Inferior parietal cortex (tissue), 1 donor: ENCODE measurements at regions not wholly inside any gene's neighbourhood (a gene's known extent, or its start where the extent isn't known, plus 50 kb on each side); places are given as distances from the start of the nearest gene placed in this dataset.

Experiments used
- DNase-seq: peaks from one replicate; pipeline ENCODE4 v3.0.0-alpha.2; 2016; ENCODE audit errors: extremely low spot score

DNA sequence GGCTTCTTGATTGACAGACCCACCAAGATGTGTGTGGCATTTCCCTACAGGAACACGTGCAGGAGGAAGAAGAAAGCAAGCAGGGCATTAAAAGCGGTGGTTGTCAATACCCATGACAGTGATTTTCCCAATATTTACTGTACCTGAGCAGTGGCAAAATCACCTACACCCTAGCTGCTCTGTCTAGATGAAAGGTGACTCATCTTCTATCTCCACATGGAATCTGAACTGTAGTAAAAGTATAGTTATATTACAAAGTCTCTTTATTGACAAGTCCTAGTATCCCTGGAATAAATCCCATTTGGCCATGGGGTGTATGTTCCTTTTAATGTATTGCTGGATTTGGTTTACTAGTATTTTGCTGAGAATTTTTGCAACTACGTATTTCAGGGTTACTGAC, 458.8 kb upstream of the SORCS1 start:
- DNase-seq: no peak

DNA sequence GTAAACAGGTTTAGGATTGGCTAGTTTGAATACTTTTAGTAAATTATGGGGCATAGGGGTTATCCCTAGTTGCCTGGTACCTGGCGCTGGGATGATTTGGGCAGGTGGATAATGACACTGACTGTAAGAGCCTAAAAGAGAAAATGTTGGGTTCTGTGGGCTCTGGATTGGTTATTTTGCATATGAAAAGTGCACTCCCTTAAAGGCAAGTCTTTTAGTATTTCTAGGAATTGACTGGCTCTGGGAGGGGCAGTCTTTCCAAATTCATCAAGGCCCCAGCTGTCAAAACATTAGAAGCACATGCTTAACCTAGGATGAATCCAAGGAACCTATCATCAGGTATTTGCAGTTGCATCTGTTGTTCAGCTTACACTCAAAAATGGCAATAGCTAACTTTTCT, 454.6 kb upstream of the SORCS1 start:
- DNase-seq: no peak

DNA sequence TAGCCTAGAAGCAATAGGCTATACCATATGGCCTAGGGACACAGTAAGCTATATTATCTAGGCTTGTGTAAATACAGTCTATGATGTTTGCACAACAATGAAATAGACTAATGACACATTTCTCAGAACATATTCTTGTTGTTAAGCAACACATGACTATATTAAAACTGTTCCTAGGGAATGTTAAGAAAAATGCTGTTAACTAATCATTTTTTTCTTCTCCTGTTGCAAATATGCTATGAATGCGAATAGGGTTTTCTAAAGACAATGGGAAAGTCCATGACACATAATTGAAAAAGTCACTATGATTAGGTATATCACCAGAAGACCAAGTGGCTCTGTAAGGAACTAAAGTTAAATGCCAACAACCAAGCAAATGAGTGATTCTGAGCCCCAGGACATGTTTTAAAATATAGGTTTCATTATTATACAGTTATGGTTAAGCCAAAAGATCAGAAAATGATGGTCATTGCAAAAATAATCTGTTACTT, 454.0 kb upstream of the SORCS1 start:
- no peak for DNase-seq

DNA sequence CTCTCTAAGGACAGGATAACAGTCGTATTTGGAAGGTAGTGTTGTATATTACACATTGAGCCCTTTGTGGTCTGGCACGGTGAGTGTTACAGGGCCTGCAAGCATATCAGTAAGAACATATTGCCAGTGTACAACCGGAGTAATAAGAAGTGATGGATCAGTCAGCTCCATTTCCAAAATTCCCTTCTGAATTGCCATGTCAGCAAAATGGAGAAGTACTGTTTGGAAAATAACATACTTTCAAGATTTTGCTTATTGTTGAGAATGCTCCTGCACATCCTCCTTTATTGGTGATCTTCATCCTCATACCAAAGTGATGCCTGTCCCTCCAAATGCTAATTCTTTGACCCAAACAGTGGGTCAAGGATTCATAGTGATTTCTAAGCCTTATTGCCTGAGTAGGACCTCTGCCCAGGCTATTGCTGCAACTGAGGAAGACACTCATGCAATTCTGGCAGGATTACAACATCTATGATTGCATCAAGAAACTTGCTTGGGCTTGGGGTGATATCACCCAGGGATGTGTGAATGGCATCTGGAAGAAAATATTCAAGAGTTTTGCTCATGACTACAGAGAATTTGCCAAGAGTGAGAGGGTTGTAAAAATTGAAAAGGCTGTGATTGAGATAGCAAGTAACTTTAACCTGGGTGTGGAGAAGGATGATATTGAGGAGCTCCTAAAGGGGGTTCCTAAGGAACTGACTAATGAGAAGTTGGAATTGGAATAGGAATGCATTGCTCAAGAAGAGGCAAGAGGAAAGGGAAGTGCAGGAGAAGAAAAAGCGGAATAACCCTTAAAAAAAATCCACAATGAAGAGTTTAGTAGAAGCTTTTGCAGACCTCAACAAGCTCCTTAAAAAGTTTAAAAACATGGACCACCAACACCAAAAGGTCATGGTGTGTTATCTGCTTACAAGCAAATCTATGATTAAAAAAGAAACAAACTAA, 452.2 kb upstream of the SORCS1 start:
- DNase-seq: no peak

DNA sequence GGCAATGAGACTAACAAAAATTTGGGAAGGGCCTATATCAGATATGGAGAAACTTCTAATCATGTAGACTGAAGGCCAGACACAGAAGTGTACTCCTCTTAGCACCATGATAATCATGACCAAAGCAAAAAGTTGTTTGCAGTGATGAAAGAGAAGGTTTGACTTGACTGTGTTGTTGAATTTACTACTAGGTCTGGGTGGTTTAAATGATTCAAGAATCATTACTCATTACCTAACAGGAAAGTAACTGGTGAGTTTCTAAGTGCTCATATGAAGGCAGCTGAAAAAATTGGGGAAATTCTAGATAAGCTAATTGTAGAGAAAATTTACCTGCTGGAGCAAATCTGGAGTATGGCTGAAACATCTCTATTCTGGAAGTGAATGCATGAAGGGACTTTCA, 451.5 kb upstream of the SORCS1 start:
- DNase-seq: no peak

DNA sequence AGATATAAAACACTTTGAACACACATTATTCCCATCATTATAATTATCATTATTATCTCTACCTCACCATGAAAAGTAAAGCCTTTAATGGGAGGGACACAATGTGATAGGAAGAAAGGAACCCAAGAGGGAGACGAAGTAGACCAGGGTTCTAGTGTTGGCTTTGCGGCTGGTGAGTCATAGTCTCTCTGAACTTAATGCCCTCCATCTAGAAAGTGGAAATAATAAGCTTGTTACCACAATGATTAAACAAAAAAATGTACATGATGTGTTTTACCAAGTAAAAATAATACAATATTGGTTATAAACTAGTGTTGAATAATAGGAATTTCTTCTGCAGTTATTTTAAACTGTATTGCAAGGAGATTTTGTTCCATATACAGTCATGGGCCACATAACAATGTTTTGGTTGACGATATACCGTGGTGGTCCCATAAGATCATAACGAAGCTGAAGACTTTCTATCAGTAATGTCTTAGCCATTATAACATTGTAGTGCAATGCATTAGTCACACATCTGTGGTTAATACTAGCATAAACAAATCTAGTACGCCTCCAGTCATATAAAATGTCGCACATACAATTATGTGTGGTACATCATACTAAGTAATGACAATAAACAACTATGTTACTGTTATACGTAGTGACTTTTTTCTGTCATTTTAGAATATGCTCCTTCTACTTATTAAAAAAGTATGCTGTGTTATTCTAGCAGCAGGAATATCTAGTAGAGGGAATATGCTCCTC, 450.6 kb upstream of the SORCS1 start:
- DNase-seq: no peak

DNA sequence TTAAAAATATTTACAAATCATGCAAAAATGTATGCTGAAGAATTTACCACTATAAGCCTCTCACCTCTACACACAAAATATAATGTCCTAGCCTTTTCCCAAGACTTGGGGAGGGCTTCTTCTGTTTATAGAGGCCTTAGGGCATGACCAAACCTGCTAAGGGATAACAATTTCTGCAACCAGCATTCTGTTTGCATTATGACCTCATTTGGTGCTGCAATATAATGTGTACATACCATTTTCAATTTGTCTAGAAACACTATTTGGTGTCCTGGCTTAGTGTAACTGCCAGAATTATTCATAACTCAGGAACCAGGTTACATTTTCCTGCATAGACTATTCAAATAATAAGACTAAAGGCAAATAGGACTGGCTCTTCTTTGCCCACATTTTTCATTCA, 446.6 kb upstream of the SORCS1 start:
- DNase-seq: no peak

DNA sequence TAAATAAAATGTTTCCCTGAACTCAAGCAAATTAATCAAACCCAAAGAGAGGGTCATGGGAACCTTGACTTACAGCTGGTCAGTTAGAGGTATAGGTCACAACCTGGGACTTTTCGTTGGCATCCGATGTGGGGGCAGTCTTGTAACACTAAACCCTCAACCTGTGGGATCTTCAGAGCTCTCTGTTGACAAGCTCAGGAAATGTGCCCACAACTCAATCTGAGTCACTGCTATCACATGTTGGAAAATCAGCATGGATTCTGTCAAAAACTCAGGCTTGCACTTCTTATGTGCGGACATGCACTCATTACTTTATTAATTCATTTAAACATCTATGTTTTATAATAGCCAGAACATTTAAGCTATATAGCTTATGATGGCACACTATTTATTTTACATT, 424.6 kb upstream of the SORCS1 start:
- DNase-seq: no peak

DNA sequence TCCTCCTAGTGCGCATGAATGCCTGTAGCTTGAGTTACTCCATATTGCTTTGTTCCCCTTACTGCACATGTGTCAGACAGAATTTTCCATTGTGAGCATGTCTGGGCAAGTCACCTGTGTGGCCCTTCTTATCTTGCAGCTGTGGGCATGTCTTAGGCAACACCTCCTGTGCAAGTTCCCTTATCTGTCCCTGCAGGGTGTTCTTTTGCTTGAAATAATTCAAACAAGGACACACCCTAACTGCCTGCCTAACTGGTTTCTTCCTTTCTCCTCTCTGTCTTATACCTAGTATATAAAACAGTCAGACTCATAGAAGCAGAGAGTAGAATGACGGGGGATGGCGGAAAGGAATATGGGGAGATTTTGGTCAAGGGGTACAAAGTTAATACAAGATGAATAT, 421.1 kb upstream of the SORCS1 start:
- DNase-seq: no peak

DNA sequence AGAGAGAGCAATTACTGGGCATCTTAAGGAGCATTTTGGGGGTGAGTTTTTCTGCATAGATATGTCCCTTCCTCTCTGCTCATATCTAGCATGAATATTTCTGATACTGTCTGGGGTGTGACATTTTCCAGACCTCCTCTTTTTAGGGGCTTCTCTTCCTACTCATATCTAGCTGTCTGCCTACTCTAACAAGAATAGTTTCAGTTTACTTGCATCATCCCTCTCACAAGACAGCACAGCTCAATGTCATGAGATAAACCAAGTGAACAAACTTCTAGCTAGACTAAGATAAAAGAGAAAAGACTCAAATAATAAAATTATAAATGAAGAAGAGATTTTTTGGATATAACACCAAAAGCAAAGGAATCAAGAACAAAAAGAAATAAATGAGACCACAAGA, 419.5 kb upstream of the SORCS1 start:
- no peak for DNase-seq

DNA sequence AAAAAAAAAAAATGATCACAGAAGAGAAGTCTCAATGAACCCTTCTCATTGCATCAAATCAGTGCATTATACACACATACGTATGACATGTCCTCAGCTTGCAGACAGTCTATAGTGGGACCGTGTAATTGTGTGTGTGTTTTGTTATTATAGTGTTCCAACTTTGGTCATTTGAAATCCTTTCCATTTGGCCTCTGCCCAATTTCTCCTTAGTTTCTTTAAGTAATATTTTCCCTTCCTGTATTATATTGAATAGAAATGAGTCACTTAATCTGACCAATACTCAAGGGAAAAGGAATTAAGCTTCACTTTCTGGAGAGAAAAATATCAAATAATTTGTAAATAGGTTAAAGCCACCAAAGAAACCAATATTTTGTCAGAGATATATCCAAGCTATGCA, 415.5 kb upstream of the SORCS1 start:
- no peak for DNase-seq

DNA sequence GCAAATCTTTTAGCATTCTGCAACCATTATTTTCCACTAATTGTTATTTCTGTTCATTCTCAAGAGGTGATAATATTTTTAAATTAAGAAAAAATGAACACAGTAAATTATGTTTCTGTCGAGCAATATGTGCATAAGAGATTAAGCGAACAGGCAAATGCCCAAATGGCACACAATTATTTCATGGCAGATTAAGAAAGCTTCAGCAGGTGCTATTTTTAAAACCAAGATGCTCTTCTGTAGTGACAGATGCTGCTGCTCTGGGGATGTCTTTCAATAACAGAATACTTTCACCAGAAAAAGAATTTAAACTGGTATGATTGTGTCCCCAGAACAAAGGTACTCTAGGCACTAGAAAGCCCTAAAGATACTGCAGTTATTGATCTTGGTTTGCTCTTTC, 412.7 kb upstream of the SORCS1 start:
- DNase-seq: no peak

DNA sequence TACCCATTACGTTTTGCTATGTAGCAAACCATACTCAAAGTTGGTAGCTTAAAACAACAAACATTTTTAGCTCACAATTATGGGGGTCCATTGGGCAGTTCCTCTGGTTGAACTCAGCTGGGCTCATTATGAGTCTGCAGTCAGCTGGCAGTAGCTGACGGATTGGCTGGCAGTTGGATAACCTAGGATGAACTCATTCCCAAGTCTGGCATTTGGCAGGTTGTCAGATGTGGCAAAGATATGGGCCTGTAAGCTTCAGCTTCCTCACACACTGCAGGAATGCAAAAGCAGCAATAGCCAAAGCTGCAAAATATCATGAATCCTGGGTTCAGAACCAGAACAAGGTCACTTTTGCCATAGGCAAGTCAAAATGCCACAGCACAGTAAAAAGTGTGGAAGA, 412.2 kb upstream of the SORCS1 start:
- no peak for DNase-seq

DNA sequence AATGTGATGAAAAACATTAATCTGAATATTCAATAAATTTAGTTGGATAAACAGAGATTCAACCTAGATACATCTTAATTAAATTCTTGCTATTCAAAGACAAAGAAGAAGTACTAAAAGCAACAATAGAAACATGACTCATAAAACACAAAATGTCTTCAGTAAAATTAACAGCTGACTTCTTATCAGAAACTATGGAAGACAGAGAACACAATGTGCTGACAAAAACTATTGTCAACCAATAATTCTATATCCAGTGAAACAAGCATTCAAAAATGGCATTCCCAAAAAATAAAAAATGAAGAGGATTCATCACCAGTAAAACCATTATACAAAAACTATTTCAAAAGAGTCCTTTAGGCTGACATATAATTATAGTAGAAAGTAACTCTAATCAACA, 400.5 kb upstream of the SORCS1 start:
- no peak for DNase-seq

DNA sequence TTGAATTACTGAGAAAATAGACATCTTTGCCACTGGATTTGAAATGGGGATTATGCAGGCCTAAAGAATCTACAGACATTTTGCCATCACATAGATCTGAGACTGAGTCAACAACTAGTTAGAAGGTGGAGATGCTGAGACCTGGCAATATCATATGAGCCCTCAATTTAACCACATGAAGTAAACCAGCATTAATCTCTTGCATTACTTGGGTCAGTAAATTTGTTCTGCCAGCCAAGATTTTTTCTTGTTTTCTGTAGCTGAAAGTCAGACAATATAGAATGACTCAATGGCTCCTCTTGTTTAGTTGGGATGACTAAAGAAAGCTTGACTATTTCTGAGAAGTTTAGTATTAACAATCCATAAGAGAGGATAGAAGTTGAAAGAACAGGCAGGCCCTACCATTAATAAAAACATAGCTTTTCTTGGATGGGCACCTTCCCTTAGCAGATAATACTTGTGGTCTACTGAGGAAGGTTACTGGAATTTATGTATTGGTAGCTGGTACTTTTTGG, 396.7 kb upstream of the SORCS1 start:
- no peak for DNase-seq

DNA sequence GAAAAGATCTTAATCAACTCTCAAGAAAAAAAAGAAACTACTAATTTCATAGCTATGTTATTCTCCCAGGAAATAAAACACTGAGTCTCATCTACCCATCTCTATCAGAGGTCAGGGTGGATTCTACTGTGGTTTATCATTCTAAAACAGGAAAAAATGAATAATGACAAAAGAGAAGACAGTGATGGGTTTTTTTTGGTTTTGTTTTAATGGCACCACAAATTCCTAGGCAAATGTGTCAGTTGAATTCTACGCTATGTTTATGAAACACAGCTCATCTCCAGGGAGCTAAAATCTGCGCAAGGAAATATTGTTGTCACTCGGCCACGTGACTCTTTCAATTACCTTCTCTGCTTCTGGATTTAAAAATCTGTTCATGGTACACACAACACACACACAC, 393.4 kb upstream of the SORCS1 start:
- DNase-seq: no peak

DNA sequence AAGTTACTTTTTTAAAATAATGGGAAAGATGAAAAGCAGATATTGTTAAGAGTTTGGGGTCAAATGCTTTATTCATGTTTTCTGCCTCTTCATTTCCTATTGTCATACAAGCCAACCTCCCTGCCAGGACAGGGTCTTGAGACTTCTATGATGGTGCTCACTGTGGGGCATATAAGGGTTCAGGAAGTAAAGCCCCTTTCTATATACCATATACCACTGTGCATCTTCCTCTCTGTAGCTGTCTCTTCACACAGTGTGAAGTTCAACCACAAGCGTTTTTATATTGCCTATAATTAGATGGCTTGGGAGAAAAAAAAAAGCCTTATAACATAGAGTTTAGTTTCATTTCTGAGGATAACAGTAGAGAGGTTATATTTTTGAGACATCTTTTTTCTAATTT, 389.8 kb upstream of the SORCS1 start:
- no peak for DNase-seq

DNA sequence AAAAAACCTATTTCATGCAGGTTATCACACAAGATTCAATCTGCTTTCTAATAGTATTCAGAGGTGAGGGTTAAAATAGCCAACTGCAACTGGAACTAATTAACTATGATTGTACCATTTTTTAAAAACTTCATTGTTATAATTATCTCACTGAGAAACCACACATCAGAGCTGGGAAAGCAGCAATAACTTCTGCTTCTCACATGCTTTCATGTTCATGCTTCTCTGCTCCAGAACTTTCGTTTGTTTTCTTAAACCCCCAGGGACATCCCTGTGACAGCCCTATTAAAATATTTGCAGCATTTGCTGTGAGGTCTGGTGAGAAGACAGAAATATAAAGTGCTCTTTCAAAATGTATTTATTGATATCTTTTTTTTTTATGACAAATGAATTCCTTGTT, 389.0 kb upstream of the SORCS1 start:
- no peak for DNase-seq

DNA sequence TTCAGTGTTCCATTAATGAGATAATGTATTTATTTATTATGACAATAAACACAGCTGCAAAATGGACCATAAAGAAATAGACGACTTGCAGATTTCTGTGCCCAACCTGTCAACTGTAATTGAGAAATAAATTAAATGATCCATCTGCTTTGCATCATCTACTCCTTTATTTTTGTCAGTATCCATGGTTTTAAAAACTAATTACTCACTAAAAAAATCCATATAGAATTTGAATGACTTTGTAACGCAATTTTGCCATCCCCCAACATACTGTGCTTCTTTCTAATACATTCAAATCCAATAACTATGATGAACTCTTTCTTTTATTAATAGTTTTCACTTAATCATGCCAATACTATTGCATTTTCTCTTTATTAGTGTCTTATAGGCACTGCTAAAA, 388.5 kb upstream of the SORCS1 start:
- DNase-seq: no peak

DNA sequence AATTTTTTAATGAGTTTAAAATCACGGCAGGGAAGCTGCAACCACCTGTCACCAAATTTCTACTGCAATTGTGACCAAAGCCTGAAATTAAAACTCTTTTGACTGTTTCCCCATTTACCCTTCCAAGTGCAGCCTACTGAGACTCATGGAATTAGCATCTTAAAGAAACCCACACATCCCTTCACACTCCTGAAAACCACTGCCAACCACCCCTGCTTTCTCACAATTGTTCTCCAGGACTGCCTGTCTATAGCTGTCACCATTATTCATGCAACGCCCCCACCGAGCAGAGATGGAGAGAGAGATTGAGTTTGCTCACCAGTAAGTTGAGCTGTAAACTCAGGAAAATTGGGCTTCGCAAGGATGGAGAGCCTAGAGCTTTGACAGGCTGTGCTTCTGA, 383.8 kb upstream of the SORCS1 start:
- DNase-seq: peak; percentile 43

DNA sequence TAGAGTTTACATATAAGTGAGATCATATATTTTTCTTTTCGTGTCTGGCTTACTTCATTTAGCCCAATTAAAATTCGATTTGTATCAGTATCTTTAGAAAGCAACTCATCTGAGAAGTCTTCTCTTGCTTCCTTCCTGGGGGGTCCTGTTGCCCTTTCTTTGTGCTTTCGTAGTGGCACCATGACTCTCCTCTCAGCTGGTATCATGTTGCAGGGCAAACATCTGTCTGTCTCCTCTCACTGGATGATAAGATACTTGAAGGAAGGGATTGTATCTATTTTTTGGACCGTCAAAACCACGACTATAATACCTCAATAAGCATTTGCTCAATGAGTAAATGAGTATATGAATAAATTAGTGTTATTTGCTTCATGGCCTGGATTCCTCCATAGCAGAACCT, 382.5 kb upstream of the SORCS1 start:
- DNase-seq: no peak

DNA sequence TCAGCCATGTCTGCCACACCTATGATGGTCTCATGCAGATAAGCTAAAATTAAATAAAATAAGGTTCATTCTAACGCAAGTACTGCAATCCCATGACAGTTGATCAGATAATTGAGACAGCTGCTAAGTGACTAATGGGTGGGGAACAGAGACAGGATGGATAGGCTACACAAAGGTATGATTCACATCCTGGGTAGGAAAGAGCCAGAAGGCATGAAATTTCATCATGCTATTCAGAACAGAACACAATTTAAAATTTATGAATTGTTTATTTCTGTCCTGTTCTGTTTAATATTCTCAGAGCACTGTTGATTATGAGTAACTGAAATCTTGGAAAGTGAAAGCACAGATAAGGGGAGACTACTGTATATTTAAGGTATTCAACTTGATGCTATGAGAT, 381.8 kb upstream of the SORCS1 start:
- no peak for DNase-seq

DNA sequence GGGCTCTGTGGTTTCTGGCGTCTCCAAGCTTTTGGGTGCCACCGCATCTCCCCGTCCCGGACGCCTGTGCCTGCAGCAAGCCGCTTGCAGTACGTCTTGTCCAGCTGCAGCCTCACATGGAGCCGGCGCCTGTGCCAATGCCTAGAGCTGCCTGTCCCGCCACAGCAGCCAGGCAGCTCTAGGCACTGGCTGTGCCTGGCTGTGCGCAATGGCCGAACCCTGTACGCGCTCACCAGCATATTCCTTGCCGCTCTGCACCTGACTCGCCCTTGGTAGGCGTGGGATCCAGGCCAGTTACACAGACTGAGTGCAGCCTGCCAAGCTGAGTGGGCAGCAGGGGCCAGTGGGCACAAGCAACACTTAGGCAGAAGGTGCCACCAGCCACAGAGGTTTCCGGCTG, 381.2 kb upstream of the SORCS1 start:
- no peak for DNase-seq
